ENCODE measurements at regions not wholly inside any gene's neighbourhood (a gene's known extent, or its start where the extent isn't known, plus 50 kb on each side); places are given as distances from the start of the nearest gene placed in this dataset.
"Not testable (repeated sequence)": the region's sequence is repeated elsewhere in the genome, so short reads cannot be mapped to it uniquely, and the experiment has no call there.

- no peak for DNase-seq (ENCODE audit: low spot score)
Measured at GRCh38 chr16:80009971-80010659, 409.6 kb upstream of the MAF start.

GRCh38 chr16:80008857-80009256 lies 408.3 kb upstream of the MAF start:
- DNase-seq (ENCODE audit: low spot score): no peak

GRCh38 chr16:80007231-80007630 lies 406.7 kb upstream of the MAF start:
- no peak for DNase-seq (ENCODE audit: low spot score)

GRCh38 chr16:80006241-80007215 lies 406.0 kb upstream of the MAF start:
- no peak for DNase-seq (ENCODE audit: low spot score)

- no peak for DNase-seq (ENCODE audit: low spot score)
Measured at GRCh38 chr16:80004113-80004512, 403.6 kb upstream of the MAF start.

- DNase-seq (ENCODE audit: low spot score): no peak
Measured at GRCh38 chr16:80002261-80002660, 401.7 kb upstream of the MAF start.

- DNase-seq (ENCODE audit: low spot score): no peak
Measured at GRCh38 chr16:79998143-79998542, 397.6 kb upstream of the MAF start.

GRCh38 chr16:79997257-79997656 lies 396.7 kb upstream of the MAF start:
- DNase-seq (ENCODE audit: low spot score): no peak

GRCh38 chr16:79996321-79996720 lies 395.8 kb upstream of the MAF start:
- DNase-seq (ENCODE audit: low spot score): no peak

GRCh38 chr16:79995315-79995714 lies 394.8 kb upstream of the MAF start:
- no peak for DNase-seq (ENCODE audit: low spot score)

GRCh38 chr16:79994418-79994817 lies 393.9 kb upstream of the MAF start:
- DNase-seq (ENCODE audit: low spot score): no peak

- DNase-seq (ENCODE audit: low spot score): no peak
Measured at GRCh38 chr16:79993629-79994209, 393.2 kb upstream of the MAF start.

- no peak for DNase-seq (ENCODE audit: low spot score)
Measured at GRCh38 chr16:79991969-79992368, 391.4 kb upstream of the MAF start.

- DNase-seq (ENCODE audit: low spot score): no peak
Measured at GRCh38 chr16:79988721-79989220, 388.2 kb upstream of the MAF start.

- DNase-seq (ENCODE audit: low spot score): no peak
Measured at GRCh38 chr16:79988089-79988488, 387.6 kb upstream of the MAF start.

- no peak for DNase-seq (ENCODE audit: low spot score)
Measured at GRCh38 chr16:79986352-79986751, 385.8 kb upstream of the MAF start.

GRCh38 chr16:79985606-79986005 lies 385.1 kb upstream of the MAF start:
- no peak for DNase-seq (ENCODE audit: low spot score)

- not testable (repeated sequence) for DNase-seq (ENCODE audit: low spot score)
Measured at GRCh38 chr16:79984149-79984548, 383.6 kb upstream of the MAF start.

- DNase-seq (ENCODE audit: low spot score): no peak
Measured at GRCh38 chr16:79982862-79983261, 382.3 kb upstream of the MAF start.

- no peak for DNase-seq (ENCODE audit: low spot score)
Measured at GRCh38 chr16:79982361-79982760, 381.8 kb upstream of the MAF start.

- DNase-seq (ENCODE audit: low spot score): no peak
Measured at GRCh38 chr16:79981814-79982213, 381.3 kb upstream of the MAF start.

GRCh38 chr16:79980650-79981521 lies 380.3 kb upstream of the MAF start:
- DNase-seq (ENCODE audit: low spot score): no peak

All from hematopoietic multipotent progenitor cell treated with erythropoietin and hydrocortisone succinate and interleukin-3 and kit ligand, for 15 days (in vitro differentiated cells).